Skeletal muscle tissue (tissue), 3 donors: ENCODE measurements at regions not wholly inside any gene's neighbourhood (a gene's known extent, or its start where the extent isn't known, plus 50 kb on each side); places are given as distances from the start of the nearest gene placed in this dataset.

ENCODE experiments used
- H3K27ac ChIP-seq: one replicate; pipeline ENCODE4 v1.7.0; 2013; ENCODE audit warnings: mild to moderate bottlenecking, low read depth, low read length, inconsistent platforms
- H3K27me3 ChIP-seq, 3 donors: one replicate each; pipeline ENCODE4 v1.7.0; 2013; ENCODE audit warnings: low read length in 3 of 3; ENCODE audit not compliant: control insufficient read depth in 3 of 3, insufficient read depth in 3 of 3
- H3K36me3 ChIP-seq, 3 donors: one replicate each; pipeline ENCODE4 v1.7.0; 2013; ENCODE audit warnings: low read length in 3 of 3; ENCODE audit not compliant: control insufficient read depth in 3 of 3, insufficient read depth in 3 of 3
- H3K4me1 ChIP-seq, 3 donors: one replicate each; pipeline ENCODE4 v1.7.0; 2013; ENCODE audit warnings: low read length in 3 of 3, mild to moderate bottlenecking in 3 of 3; ENCODE audit not compliant: control insufficient read depth in 3 of 3, insufficient read depth in 3 of 3
- H3K4me3 ChIP-seq, 3 donors: one replicate each; pipeline ENCODE4 v1.7.0; 2013; ENCODE audit warnings: low read length in 3 of 3
- H3K9ac ChIP-seq, 3 donors: one replicate each; pipeline ENCODE4 v1.7.0; 2013; ENCODE audit warnings: low read length in 3 of 3, mild to moderate bottlenecking in 3 of 3, moderate library complexity in 2 of 3, low read depth in 1 of 3
- H3K9me3 ChIP-seq, 3 donors: one replicate each; pipeline ENCODE4 v1.7.0; 2013; ENCODE audit warnings: low read length in 3 of 3; ENCODE audit not compliant: control insufficient read depth in 3 of 3
- donor health status: Osteomylitis.

DNA sequence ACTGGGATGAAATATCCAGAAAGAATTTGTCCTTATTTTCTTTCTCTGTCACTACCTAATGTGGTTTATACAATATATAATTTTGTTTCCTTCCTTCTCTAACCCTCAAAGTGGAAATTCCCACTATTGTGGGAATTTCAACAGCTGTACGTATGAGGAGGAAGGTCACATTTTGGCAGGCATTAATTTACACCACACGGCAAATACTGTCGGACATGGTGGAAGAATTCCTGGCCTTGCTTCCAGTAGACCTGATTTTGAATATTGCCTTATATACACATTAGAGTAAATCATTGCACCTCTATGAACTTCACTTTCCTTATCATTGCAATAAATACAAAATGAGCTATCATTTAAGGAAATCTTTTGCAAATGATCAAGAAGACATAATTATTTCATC, 358.1 kb upstream of the ETAA1 start:
- H3K27me3 ChIP-seq = no peaks in the 10 kb centered on the region
- H3K4me3 ChIP-seq = no peak overlapping the region
- no peaks in the 10 kb centered on the region for H3K9me3 ChIP-seq
- no peak overlapping the region for H3K27ac ChIP-seq
- no peaks in the 10 kb centered on the region for H3K36me3 ChIP-seq
- H3K9ac ChIP-seq = no peak overlapping the region
- no peaks in the 10 kb centered on the region for H3K4me1 ChIP-seq

DNA sequence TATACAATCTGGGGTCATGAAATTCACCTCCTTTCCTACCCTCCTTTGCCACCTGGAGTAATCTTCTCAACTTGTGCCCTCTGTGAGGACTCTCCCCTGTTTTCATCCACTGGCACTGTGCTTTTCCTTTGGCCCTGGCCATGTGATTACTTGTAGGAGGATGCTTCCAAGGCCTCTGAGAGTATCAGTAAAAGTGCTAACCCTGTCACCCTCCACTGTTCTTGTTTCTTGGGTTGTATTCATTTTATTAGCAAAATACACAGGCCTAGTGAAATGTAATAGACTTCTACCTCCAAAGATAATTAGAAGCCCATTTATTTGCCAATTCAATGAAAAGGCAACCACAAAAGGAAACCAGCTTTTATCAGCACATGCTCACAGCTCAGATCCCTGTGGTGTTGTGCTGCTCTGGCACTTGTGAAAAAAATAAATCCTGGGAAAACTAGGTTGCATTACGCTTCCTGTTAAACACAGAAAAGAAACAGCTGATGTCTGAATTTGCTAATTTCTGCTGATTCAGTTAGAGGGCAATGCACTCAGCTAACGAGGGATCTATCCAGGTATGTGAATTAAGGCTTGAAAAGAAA, 357.5 kb upstream of the ETAA1 start:
- no peak overlapping the region for H3K27ac ChIP-seq
- H3K9ac ChIP-seq = no peak overlapping the region
- no peaks in the 10 kb centered on the region for H3K36me3 ChIP-seq
- no peak overlapping the region for H3K4me3 ChIP-seq
- H3K9me3 ChIP-seq = no peaks in the 10 kb centered on the region
- no peaks in the 10 kb centered on the region for H3K27me3 ChIP-seq
- no peaks in the 10 kb centered on the region for H3K4me1 ChIP-seq

DNA sequence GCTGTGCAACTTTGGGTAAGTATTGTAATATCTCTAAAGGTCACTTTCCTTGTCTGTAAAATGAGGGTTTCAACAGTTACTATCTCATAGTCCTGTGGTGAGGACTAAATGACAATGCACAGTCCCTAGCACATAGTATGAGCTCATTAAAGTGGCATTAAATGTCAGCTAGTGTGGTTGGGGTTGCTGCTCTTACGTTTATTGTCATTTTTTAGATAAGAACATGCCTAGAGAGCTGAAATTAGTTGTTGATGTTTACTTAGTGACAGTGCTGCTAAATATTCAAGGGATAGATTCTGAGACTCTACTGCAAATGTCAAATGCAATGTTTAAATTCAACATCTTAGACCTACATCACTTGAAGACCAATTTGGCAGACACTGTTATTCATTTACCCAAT, 356.1 kb upstream of the ETAA1 start:
- no peak overlapping the region for H3K9ac ChIP-seq
- H3K4me1 ChIP-seq = no peaks in the 10 kb centered on the region

DNA sequence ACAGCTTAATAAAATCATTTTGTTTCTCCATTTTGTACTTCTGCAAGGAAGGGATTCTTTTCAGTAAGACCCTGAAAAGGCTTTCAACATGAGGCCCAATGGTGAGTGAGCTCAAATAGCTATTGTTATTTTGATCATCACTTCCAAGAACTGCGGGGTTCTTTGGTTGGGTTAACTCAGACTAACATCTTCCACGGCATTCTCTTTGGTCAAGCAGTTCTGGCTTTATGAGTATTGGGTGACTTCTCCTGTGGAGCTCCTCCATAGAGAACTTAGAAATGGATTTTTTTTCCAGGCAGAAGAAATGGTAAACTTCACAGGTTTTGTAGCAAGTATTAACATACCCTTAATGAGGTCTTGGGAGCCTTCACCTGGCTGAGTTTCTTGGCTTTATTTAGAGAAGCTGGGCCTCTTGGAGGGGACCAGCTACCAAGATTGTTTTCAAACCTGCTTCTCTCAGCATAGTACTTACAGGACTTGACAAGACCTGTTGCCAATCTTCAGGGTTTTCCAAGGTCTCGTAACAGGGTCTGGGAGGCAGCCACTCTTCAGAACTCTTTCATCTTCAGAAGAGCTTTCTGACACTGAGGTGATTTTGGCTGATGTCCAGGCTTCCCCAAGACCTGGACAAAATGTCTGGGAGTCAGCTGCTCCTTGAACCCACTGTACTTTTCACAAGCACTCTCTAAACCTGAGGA, 353.2 kb upstream of the ETAA1 start:
- Histone ChIP-seq H3K9ac (no peak overlapping the region), H3K27me3 (no peaks in the 10 kb centered on the region), H3K4me3 (no peak overlapping the region), H3K27ac (no peak overlapping the region), H3K36me3 (no peaks in the 10 kb centered on the region), H3K9me3 (no peaks in the 10 kb centered on the region), H3K4me1 (no peaks in the 10 kb centered on the region)

More for the DNA sequence above, 356.1 kb upstream of the ETAA1 start:
- Histone ChIP-seq H3K9me3 (no peaks in the 10 kb centered on the region), H3K4me3 (no peak overlapping the region), H3K36me3 (no peaks in the 10 kb centered on the region), H3K27me3 (no peaks in the 10 kb centered on the region), H3K27ac (no peak overlapping the region)

DNA sequence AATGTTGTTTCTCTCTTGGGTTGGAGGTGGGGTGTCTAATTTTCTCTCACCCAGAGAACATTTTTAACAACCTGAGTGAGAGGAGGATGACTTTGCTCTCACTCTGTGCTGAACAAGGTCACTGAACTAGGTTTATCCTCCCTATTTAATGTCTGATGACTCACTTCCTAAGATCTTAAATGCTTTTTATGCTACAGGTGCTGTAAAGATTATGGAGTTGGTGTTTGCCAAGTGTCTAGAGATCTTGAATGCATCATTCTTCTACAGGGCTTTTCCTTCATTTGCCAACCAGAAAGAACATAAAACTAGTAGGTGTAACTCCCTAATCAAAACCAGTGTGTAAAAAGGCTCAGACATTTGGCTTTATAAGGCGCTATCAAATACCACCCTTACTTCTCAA, 350.5 kb upstream of the ETAA1 start:
- Histone ChIP-seq H3K36me3 (no peaks in the 10 kb centered on the region), H3K4me1 (no peaks in the 10 kb centered on the region), H3K27ac (no peak overlapping the region), H3K27me3 (no peaks in the 10 kb centered on the region), H3K9me3 (no peaks in the 10 kb centered on the region), H3K4me3 (no peak overlapping the region), H3K9ac (no peak overlapping the region)

DNA sequence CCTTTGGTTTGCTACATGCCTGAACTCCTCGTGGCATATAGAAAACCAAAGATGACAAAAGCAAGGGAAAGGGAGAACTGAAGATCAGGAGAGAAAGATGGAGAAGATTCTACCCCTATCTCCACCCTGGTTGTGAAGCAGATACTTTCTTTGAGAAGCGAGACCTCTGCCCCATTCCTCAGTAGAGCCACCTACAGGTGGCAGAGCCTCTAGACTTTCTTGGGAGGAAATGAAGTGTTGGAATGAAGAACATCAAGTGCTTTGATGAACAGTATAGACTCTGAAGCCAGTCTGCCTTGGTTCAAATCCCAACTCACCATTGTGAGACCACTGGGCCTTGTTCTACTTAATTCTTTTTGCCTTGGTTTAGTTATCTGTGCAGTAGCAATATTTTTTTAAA, 348.8 kb upstream of the ETAA1 start:
- no peaks in the 10 kb centered on the region for H3K27me3 ChIP-seq
- H3K27ac ChIP-seq = no peak overlapping the region
- H3K9ac ChIP-seq = no peak overlapping the region
- no peaks in the 10 kb centered on the region for H3K36me3 ChIP-seq
- H3K4me3 ChIP-seq = no peak overlapping the region
- H3K4me1 ChIP-seq = no peaks in the 10 kb centered on the region
- H3K9me3 ChIP-seq = no peaks in the 10 kb centered on the region

DNA sequence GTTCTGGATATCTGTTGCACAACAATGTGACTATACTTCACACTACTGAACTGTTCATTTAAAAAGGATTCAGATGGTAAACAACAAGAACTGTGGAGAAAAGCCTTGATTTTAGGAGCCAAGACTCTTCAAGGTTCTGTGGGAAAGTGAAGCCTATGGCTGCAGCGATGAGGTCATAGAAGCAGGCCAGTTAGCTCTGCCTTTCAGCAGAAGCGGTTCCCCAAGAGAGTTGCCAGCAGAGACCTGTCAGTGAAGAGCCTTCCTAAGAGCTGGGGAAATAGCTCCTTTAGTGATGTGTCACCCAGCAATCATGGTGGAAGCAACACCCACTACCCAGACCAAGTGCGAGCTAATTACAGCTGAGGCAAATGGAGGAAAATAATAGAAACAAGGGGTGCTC, 346.5 kb upstream of the ETAA1 start:
- no peak overlapping the region for H3K27ac ChIP-seq
- no peaks in the 10 kb centered on the region for H3K27me3 ChIP-seq
- H3K9ac ChIP-seq = no peak overlapping the region
- no peaks in the 10 kb centered on the region for H3K36me3 ChIP-seq
- H3K9me3 ChIP-seq = no peaks in the 10 kb centered on the region
- no peak overlapping the region for H3K4me3 ChIP-seq
- no peaks in the 10 kb centered on the region for H3K4me1 ChIP-seq

DNA sequence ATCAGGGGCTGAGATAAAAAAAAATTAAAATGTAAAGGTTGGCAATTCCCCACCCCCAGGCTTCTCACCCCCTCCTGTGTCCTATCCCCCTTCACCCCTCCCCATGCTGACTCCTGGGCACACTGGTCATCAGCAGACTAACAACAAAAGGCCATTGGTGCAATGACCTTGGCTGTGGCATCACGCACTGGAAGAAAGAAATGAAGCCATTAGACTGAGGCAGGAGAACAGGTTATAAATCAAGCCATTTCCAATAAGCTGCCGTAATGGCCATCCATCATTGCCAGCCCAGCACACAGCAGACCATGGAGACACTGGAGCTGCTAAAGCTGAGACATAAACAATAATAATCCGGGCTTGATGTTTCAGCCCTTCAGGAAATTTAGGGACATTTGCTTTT, 342.4 kb upstream of the ETAA1 start:
- H3K36me3 ChIP-seq = no peaks in the 10 kb centered on the region
- H3K9me3 ChIP-seq = no peaks in the 10 kb centered on the region
- H3K4me3 ChIP-seq = no peak overlapping the region

DNA sequence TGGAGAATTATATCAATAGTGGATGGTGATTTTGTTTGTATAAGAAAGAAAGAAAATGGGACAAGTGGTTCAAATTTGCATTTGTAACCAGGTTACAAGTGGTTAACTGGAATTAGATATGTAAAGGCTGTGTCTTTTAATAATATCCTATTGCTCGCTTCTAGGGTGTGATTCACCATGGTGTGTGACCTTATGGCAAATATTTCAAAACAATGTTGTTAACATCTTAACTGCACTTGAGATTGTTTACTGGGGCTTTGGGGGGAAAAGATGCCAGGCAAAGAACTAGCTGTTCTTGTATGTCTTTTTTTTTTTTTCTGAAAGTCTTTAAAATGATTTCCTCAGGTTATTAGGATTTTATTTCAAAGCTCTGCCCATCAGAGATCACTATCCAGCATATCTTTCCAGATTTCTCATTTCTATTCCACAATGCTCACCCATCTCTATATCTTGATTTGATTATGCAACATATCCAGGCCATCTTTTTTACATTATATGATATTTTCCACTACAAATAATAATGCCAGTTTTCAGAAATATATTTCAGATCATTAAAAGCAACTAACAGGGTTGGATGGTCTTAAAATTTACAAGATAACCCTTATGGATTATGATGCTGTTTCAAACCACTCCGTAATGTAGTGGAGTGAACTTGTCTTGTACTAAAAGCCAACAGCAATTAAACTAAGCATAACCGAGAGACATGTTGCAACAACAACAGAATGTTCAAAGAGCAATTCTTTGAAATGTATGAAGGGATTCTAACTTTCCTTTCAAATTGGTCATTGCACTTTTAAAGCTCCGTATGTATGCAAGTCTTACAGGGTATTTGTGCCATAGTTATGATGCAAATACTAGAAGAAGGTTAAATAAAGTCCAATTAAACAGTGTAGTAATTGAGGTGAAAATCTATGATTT, 341.5 kb upstream of the ETAA1 start:
- Histone ChIP-seq H3K4me1 (no peaks in the 10 kb centered on the region), H3K4me3 (no peak overlapping the region), H3K36me3 (no peaks in the 10 kb centered on the region), H3K9ac (no peak overlapping the region), H3K9me3 (no peaks in the 10 kb centered on the region), H3K27ac (no peak overlapping the region), H3K27me3 (no peaks in the 10 kb centered on the region)

More for the DNA sequence above, 342.4 kb upstream of the ETAA1 start:
- Histone ChIP-seq H3K9ac (no peak overlapping the region), H3K27ac (no peak overlapping the region), H3K27me3 (no peaks in the 10 kb centered on the region), H3K4me1 (no peaks in the 10 kb centered on the region)

DNA sequence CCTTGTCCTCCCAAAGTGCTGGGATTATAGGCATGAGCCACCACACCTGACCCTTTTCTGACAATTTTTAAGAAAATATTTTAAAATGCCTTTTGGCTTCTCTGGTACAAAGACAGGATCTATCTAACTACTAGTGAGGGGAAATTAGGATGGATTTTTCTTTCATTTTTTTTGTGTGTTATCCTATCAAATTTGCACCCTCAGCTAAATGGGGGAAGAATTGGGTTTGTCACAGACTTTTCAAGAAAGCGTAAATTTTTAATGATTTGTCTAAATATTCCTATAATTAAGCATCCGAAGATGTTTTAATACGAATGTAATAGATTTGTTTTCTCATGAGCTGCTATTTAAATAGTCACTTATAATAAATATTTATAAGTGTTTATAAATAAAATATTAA, 340.0 kb upstream of the ETAA1 start:
- Histone ChIP-seq H3K27ac (no peak overlapping the region), H3K4me3 (no peak overlapping the region), H3K36me3 (no peaks in the 10 kb centered on the region), H3K4me1 (no peaks in the 10 kb centered on the region), H3K9ac (no peak overlapping the region), H3K27me3 (no peaks in the 10 kb centered on the region), H3K9me3 (no peaks in the 10 kb centered on the region)
